HCT116 (cell line): ENCODE measurements at regions not wholly inside any gene's neighbourhood (a gene's known extent, or its start where the extent isn't known, plus 50 kb on each side); places are given as distances from the start of the nearest gene placed in this dataset.
"Not testable (repeated sequence)": the region's sequence is repeated elsewhere in the genome, so short reads cannot be mapped to it uniquely, and the experiment has no call there.

Experiments used
- ATAC-seq: fragments of 200-7000 bp; cut with Tn5 transposase; 2 replicates; pipeline ENCODE4 v1.9.1; 2020; ENCODE audit warnings: mild to moderate bottlenecking, moderate library complexity
- BruUV-seq: library from RNA; stranded (reverse); fragments of 400-500 nt; replicated peaks from 2 replicates; lab custom pipeline; 2021; lab: Mats Ljungman, UMichigan
- CTCF ChIA-PET: fragments of 300-600 bp; sonication (Branson Sonifier 250); formaldehyde crosslinking; loops from one replicate; lab custom pipeline; 2021; ENCODE audit warnings: antibody characterized with exemption; lab: Charles Lee
- POLR2A ChIA-PET: fragments of 300-600, 350-600 bp; sonication (Branson Sonifier 250); formaldehyde crosslinking; loops from one replicate; lab custom pipeline; 2021; ENCODE audit warnings: antibody characterized with exemption; lab: Charles Lee
- RAD21 ChIA-PET, 2 experiments: fragments of 300-600 bp; sonication (Branson Sonifier 250); formaldehyde crosslinking; loops; one replicate each; lab custom pipeline; 2023; ENCODE audit warnings: low total read pairs in 2 of 2; ENCODE audit not compliant: uncharacterized antibody in 2 of 2, unreplicated experiment in 2 of 2, low non-redundant PET in 1 of 2; lab: Charles Lee
- DNase-seq: peaks from one replicate; pipeline ENCODE4 v3.0.0-alpha.2; 2010; ENCODE audit warnings: low read depth, low spot score
- H2AFZ ChIP-seq: fragments of 200-600 bp; shearing (Covaris generic), sonication (generic); 2 replicates; pipeline ENCODE4 v1.6.1; 2017; ENCODE audit warnings: low read depth, mixed run types, mixed read lengths, antibody characterized with exemption, low read length; ENCODE audit not compliant: poor library complexity, severe bottlenecking
- H3K27ac ChIP-seq: 2 replicates; pipeline ENCODE4 v1.5.1; 2012; ENCODE audit warnings: low read depth, low read length
- H3K27me3 ChIP-seq: fragments of 200-600 bp; sonication (generic); 2 replicates; pipeline ENCODE4 v1.6.1; 2016; ENCODE audit warnings: mixed run types, low read length, mixed read lengths; ENCODE audit not compliant: insufficient read depth
- H3K36me3 ChIP-seq, 2 experiments: fragments of 200-500 bp in 1 of 2; fragments of 200-600 bp in 1 of 2; sonication (Bioruptor generic) in 1 of 2; sonication (generic) in 1 of 2; 2 replicates each; pipeline versions ENCODE4 v1.5.1 to v1.6.1; 2014 to 2016; ENCODE audit warnings: low read length in 2 of 2, inconsistent platforms in 1 of 2, mixed read lengths in 1 of 2, mixed run types in 1 of 2; ENCODE audit not compliant: insufficient read depth in 2 of 2, control insufficient read depth in 1 of 2
- H3K4me1 ChIP-seq, 2 experiments: fragments of 200-600 bp in 1 of 2; sonication (generic) in 1 of 2; 2 replicates each; pipeline versions ENCODE4 v1.5.1 to v1.6.1; 2012 to 2017; ENCODE audit warnings: low read length in 2 of 2, inconsistent platforms in 1 of 2, mild to moderate bottlenecking in 1 of 2, mixed read lengths in 1 of 2, mixed run types in 1 of 2, moderate library complexity in 1 of 2; ENCODE audit not compliant: insufficient read depth in 2 of 2, control insufficient read depth in 1 of 2
- H3K4me2 ChIP-seq: fragments of 200-600 bp; sonication (generic); 2 replicates; pipeline ENCODE4 v1.6.1; 2017; ENCODE audit warnings: mixed run types, low read length, mixed read lengths
- H3K4me3 ChIP-seq, 2 experiments: fragments of 200-600 bp in 1 of 2; sonication (generic) in 1 of 2; replicated peaks in 1 of 2; 2 replicates each; pipeline ENCODE4 v1.5.1; 2011 to 2016; ENCODE audit warnings: low read length in 2 of 2, control low read depth in 1 of 2, low read depth in 1 of 2, mild to moderate bottlenecking in 1 of 2, mixed read lengths in 1 of 2, mixed run types in 1 of 2
- H3K79me2 ChIP-seq: fragments of 200-600 bp; sonication (generic); 2 replicates; pipeline ENCODE4 v1.6.1; 2017; ENCODE audit warnings: mild to moderate bottlenecking, mixed run types, low read length, moderate library complexity, mixed read lengths; ENCODE audit not compliant: insufficient read depth
- H3K9ac ChIP-seq: fragments of 200-600 bp; sonication (generic); 2 replicates; pipeline ENCODE4 v1.6.1; 2016; ENCODE audit warnings: low read length, mixed read lengths
- H3K9me2 ChIP-seq: fragments of 200-600 bp; sonication (generic), shearing (Covaris generic); 2 replicates; pipeline ENCODE4 v1.6.1; 2017; ENCODE audit warnings: mixed run types, mild to moderate bottlenecking, moderate library complexity; ENCODE audit not compliant: insufficient read depth
- H3K9me3 ChIP-seq, 2 experiments: fragments of 200-500 bp in 1 of 2; fragments of 200-600 bp in 1 of 2; sonication (Bioruptor generic) in 1 of 2; sonication (generic) in 1 of 2; 2 replicates each; pipeline ENCODE4 v1.6.1; 2014 to 2017; ENCODE audit warnings: low read length in 2 of 2, mixed read lengths in 2 of 2, inconsistent platforms in 1 of 2, low read depth in 1 of 2, mild to moderate bottlenecking in 1 of 2, mixed run types in 1 of 2, moderate library complexity in 1 of 2; ENCODE audit not compliant: control insufficient read depth in 1 of 2, insufficient read depth in 1 of 2
- H4K20me1 ChIP-seq: fragments of 200-600 bp; sonication (generic), shearing (Covaris generic); 2 replicates; pipeline ENCODE4 v1.6.1; 2017; ENCODE audit warnings: mixed run types, mild to moderate bottlenecking, moderate library complexity; ENCODE audit not compliant: insufficient read depth
- ATF3 ChIP-seq: IDR thresholded peaks from 2 replicates; pipeline ENCODE4 v1.6.1; 2012
- FOSL1 ChIP-seq: IDR thresholded peaks from 2 replicates; pipeline ENCODE4 v1.6.1; 2012; ENCODE audit warnings: low read depth
- POLR2A ChIP-seq: IDR thresholded peaks from 2 replicates; pipeline ENCODE4 v1.7.0; 2011; ENCODE audit warnings: borderline replicate concordance; ENCODE audit not compliant: insufficient read depth, insufficient read length; ENCODE audit errors: extremely low read depth
- TCF7L2 ChIP-seq: IDR thresholded peaks from 2 replicates; pipeline ENCODE4 v1.7.0; 2011; ENCODE audit warnings: borderline replicate concordance, inconsistent platforms; ENCODE audit not compliant: insufficient read depth, insufficient read length; ENCODE audit errors: extremely low read depth
- ZFX ChIP-seq: fragments of 450-650 bp; IDR thresholded peaks from 2 replicates; pipeline ENCODE4 v1.6.1; 2017
- ZNF274 ChIP-seq: fragments of 200-500 bp; sonication (Bioruptor generic); IDR thresholded peaks from 2 replicates; pipeline ENCODE4 v1.6.1; 2014; ENCODE audit warnings: mild to moderate bottlenecking, low read depth, low read length, inconsistent platforms
- intact Hi-C: fragments of 100-400 bp; cut with micrococcal nuclease; formaldehyde crosslinking; loops from 2 replicates; pipeline ENCODE4 v1.10.0; 2022
- TF ChIP-seq, protein P1 (sequence below): IDR thresholded peaks from 2 replicates; pipeline ENCODE4 v1.6.1; 2012

GRCh38 chr11:123334925-123335324 is 95.1 kb upstream of the GRAMD1B start:
- TF ChIP-seq ATF3 (no peak), ZNF274 (no peak), ZFX (no peak), POLR2A (no peak), FOSL1 (no peak), TCF7L2 (no peak)
- TF ChIP-seq, protein P1, sequence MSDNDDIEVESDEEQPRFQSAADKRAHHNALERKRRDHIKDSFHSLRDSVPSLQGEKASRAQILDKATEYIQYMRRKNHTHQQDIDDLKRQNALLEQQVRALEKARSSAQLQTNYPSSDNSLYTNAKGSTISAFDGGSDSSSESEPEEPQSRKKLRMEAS = no peak
- TF ChIP-seq, all 23 proteins: peak for 0
- intact Hi-C loops = no loop called here
- no peak overlapping the region for H3K9ac ChIP-seq
- no peak overlapping the region for H3K4me3 ChIP-seq
- no peaks in the 10 kb centered on the region for H4K20me1 ChIP-seq
- no peaks in the 10 kb centered on the region for H3K79me2 ChIP-seq
- BruUV-seq = no TSS peak
- no peaks in the 10 kb centered on the region for H3K27me3 ChIP-seq
- H3K4me1 ChIP-seq = no peaks in the 10 kb centered on the region
- no peaks in the 10 kb centered on the region for H3K9me3 ChIP-seq
- H3K36me3 ChIP-seq = no peaks in the 10 kb centered on the region
- no peak overlapping the region for H3K4me2 ChIP-seq
- ChIA-PET RAD21 (no interaction called here), POLR2A (no interaction called here), CTCF (no interaction called here)
- H3K27ac ChIP-seq = no peak overlapping the region
- H2AFZ ChIP-seq = no peak overlapping the region
- H3K9me2 ChIP-seq = no peaks in the 10 kb centered on the region
- no peak for ATAC-seq
- DNase-seq = no peak

- H2AFZ ChIP-seq, H3K79me2 ChIP-seq, H3K27me3 ChIP-seq, BruUV-seq, DNase-seq, H3K9ac ChIP-seq, H3K4me3 ChIP-seq, H3K4me1 ChIP-seq, H3K9me2 ChIP-seq, H4K20me1 ChIP-seq, H3K4me2 ChIP-seq, RAD21 ChIA-PET, ATAC-seq, H3K27ac ChIP-seq, POLR2A ChIA-PET, H3K9me3 ChIP-seq, H3K36me3 ChIP-seq, intact Hi-C loops, CTCF ChIA-PET: not testable (repeated sequence)
These were observed 97.5 kb upstream of the GRAMD1B start for GRCh38 chr11:123332577-123332976.
